Activated CD8-positive, alpha-beta memory T cell treated with anti-CD3 and anti-CD28 coated beads for 48 hours (primary cell): ENCODE measurements at regions not wholly inside any gene's neighbourhood (a gene's known extent, or its start where the extent isn't known, plus 50 kb on each side); places are given as distances from the start of the nearest gene placed in this dataset.
"Not testable (repeated sequence)": the region's sequence is repeated elsewhere in the genome, so short reads cannot be mapped to it uniquely, and the experiment has no call there.

Experiments used
- DNase-seq, 3 experiments: peaks; one replicate each; pipeline ENCODE4 v3.0.0-alpha.2; 2020; ENCODE audit warnings: low read depth in 2 of 3, low spot score in 2 of 3

- DNase-seq = not testable (repeated sequence)
Measured at GRCh38 chr9:41839786-41840185, 289.4 kb downstream of the CNTNAP3B start.

- not testable (repeated sequence) for DNase-seq
Measured at GRCh38 chr9:41838953-41839352, 290.3 kb downstream of the CNTNAP3B start.

GRCh38 chr9:41838562-41838851 is 290.7 kb downstream of the CNTNAP3B start:
- DNase-seq = not testable (repeated sequence)

GRCh38 chr9:41837684-41838561 is 291.3 kb downstream of the CNTNAP3B start:
- DNase-seq = not testable (repeated sequence)

GRCh38 chr9:41833108-41833507 is 296.1 kb downstream of the CNTNAP3B start:
- DNase-seq = not testable (repeated sequence)

GRCh38 chr9:41824723-41825122 is 304.5 kb downstream of the CNTNAP3B start:
- not testable (repeated sequence) for DNase-seq

- not testable (repeated sequence) for DNase-seq
Measured at GRCh38 chr9:41802706-41803105, 326.5 kb downstream of the CNTNAP3B start.

GRCh38 chr9:41798684-41799083 is 330.5 kb downstream of the CNTNAP3B start:
- not testable (repeated sequence) for DNase-seq

GRCh38 chr9:41790719-41791363 is 338.4 kb downstream of the CNTNAP3B start:
- not testable (repeated sequence) for DNase-seq

GRCh38 chr9:41790007-41790406 is 339.2 kb downstream of the CNTNAP3B start:
- DNase-seq = not testable (repeated sequence)

- not testable (repeated sequence) for DNase-seq
Measured at GRCh38 chr9:41789387-41789786, 339.8 kb downstream of the CNTNAP3B start.

- not testable (repeated sequence) for DNase-seq
Measured at GRCh38 chr9:41787951-41788350, 341.3 kb downstream of the CNTNAP3B start.

- not testable (repeated sequence) for DNase-seq
Measured at GRCh38 chr9:41787270-41787669, 342.0 kb downstream of the CNTNAP3B start.

GRCh38 chr9:41784006-41784405 is 345.2 kb downstream of the CNTNAP3B start:
- not testable (repeated sequence) for DNase-seq

- DNase-seq = not testable (repeated sequence)
Measured at GRCh38 chr9:41783070-41783810, 346.0 kb downstream of the CNTNAP3B start.

GRCh38 chr9:41781899-41782298 is 347.3 kb downstream of the CNTNAP3B start:
- DNase-seq = not testable (repeated sequence)

- not testable (repeated sequence) for DNase-seq
Measured at GRCh38 chr9:41779897-41780406, 349.3 kb downstream of the CNTNAP3B start.

GRCh38 chr9:41779192-41779591 is 350.0 kb downstream of the CNTNAP3B start:
- DNase-seq = not testable (repeated sequence)

- not testable (repeated sequence) for DNase-seq
Measured at GRCh38 chr9:41778535-41779071, 350.6 kb downstream of the CNTNAP3B start.

GRCh38 chr9:41777536-41777935 is 351.7 kb downstream of the CNTNAP3B start:
- not testable (repeated sequence) for DNase-seq

GRCh38 chr9:41772541-41772940 is 356.7 kb downstream of the CNTNAP3B start:
- DNase-seq = not testable (repeated sequence)
